NCI-H1105 (cell line): ENCODE measurements at regions not wholly inside any gene's neighbourhood (a gene's known extent, or its start where the extent isn't known, plus 50 kb on each side); places are given as distances from the start of the nearest gene placed in this dataset.
"Not testable (repeated sequence)": the region's sequence is repeated elsewhere in the genome, so short reads cannot be mapped to it uniquely, and the experiment has no call there.

Experiments
- DNase-seq: peaks from one replicate; lab custom pipeline; 2025; lab: John Stamatoyannopoulos, UW

GRCh38 chr6:33895296-33895695, 91.5 kb upstream of the MLN start:
- no peak for DNase-seq

GRCh38 chr6:33894438-33894837, 90.6 kb upstream of the MLN start:
- DNase-seq = no peak

DNA sequence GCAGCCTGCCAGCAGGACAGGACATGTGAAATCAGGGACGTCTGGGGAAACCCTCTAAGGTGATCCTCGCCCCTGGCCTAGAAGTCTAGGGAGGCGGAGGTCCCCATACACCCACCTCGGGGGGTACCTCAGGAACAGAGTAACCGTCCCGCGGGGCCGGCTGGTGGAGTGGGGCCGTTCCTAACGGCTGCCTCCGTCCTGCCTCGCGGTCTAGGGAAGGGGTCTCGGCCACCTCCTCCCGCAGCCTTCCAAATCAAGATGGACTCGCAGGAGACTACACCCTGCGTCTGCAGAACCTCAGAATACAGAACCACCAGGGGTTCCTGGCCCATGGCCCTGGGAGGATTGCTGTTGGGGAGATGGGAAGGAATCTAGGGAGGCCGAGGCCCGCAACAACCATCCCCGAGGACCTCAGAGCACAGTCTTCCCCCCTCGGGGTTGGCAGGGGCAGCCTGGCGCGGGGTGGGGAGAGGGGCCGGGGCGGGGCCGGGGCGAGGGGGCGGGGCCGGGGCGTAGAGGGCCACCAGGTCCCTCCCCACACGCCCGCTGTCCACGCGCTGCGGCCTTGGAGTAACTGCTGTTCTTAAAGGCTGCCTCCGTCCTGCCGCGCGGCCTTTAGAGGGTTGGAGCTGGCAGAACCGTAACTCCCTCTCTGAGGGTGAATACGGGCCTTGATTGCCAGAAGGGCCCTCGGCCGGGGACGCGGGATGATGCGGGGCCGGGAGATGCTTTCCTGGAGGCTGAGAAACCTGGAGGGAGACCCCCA, 89.0 kb upstream of the MLN start:
- DNase-seq = no peak

GRCh38 chr6:33888664-33889200, 84.9 kb upstream of the MLN start:
- no peak for DNase-seq

DNA sequence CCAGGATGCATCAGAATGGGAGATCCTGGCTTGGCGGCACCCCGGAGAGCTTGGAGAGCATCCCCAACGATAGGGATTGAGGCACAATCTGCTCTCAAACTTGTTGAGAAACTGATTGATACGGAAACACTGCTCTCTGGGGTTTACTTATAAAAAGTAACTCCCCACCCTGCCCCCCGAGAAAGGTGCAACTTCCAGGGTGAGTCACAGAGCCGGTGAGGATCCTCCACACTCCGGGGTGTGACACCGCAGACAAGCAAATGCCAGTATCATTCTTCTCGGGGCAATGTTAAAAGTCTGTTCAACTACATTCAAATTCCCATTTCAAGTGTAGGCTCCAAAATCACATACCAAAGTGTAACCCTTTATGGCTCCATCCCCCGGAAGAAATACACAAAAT, 84.4 kb upstream of the MLN start:
- DNase-seq = no peak

DNA sequence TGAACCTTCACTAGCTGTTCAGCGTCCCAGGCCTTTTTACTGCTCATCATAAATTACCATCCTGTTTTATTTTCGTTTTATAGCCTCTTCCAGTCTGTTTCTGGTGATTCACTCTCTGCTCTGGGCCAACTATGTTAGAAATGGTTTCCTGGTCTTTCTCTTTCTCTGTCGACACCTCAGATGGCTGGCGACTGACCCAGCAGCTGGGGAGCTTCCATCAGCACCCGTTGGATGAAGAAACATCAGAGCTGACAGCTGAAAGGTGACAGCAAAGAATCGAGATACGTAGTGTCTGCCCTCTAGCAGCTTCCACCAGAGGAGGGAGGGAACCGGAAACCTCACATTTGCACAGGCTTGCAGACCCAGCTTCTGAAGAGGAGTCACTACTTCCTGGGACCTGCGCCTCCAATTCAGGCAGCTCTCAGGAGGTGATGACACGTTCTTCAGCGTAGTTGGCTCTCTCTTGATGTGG, 82.9 kb upstream of the MLN start:
- no peak for DNase-seq

- no peak for DNase-seq
Observed at GRCh38 chr6:33885132-33886057, 81.6 kb upstream of the MLN start.

GRCh38 chr6:33883621-33884020, 79.8 kb upstream of the MLN start:
- not testable (repeated sequence) for DNase-seq

GRCh38 chr6:33882154-33882553, 78.4 kb upstream of the MLN start:
- no peak for DNase-seq

GRCh38 chr6:33880766-33881165, 77.0 kb upstream of the MLN start:
- DNase-seq = no peak

- DNase-seq = no peak
Observed at GRCh38 chr6:33880104-33880678, 76.4 kb upstream of the MLN start.

- peak; percentile 85 for DNase-seq
Observed at GRCh38 chr6:33878562-33878961, 74.8 kb upstream of the MLN start.

DNA sequence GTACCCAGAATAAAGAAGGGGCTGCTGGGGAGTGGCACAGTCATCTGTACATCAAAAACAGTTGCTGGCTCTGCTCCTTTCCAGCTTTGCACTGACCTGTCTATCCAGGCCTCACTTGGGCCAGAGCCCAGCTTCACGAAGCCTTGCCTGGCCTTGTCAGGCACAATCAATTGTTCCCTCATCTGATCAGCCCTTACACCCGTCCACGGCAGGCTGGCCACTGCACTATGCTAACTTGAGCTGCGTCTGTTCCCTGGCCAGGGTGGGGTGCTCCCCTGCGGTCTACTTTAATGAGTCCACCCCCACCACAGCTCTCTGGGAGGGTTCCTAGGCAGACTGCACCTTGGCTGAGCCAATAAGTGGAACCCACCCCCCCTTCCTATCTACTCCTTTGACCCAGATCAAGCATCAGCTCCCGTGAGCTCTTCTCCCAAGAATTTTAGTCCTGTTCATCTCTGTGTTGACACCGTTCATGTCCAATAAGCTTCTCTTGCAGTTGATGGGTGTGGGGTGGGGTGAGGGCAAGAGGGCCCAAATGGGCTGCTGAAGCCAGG, 74.3 kb upstream of the MLN start:
- no peak for DNase-seq

DNA sequence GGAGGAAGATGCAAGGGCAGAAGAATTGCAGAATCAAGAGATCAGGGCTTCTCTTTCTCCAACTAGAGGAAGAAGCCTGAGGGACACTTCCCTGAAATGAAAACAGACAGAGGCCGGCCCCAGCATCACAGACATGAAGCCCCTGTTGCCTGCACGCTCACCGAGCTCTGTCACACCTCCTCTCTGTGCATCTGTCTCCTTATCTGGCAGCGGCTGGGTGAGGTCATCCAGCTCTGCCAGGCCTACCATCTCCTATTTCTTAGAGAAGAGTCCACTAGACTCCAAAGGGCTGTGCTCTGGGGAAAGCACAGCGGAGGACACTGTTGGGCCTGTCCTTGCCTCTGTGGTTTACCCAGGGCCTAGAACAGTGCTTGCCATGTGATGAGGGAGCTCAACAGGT, 71.9 kb upstream of the MLN start:
- no peak for DNase-seq

DNA sequence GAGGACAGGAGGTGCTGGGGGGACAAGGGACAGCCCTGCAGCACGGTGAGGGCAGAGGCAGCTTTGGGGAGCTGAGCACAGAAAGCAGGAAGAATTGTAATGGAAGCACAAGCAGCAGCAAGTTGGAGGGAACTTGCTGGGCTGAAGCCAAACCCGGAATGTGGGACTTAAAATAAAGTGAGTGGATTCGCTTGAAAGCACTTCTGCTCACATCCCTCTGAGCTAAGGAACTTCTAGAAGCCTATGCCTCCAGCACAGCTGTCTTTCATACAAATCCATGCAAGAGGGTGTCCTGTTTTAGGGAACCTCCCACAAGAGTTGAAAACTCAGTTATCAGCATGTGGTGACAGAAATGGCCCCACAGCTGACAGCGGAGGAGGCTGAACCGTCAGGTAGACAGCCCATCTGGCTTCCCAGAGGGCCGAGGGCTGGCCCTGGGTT, 71.4 kb upstream of the MLN start:
- DNase-seq = no peak

DNA sequence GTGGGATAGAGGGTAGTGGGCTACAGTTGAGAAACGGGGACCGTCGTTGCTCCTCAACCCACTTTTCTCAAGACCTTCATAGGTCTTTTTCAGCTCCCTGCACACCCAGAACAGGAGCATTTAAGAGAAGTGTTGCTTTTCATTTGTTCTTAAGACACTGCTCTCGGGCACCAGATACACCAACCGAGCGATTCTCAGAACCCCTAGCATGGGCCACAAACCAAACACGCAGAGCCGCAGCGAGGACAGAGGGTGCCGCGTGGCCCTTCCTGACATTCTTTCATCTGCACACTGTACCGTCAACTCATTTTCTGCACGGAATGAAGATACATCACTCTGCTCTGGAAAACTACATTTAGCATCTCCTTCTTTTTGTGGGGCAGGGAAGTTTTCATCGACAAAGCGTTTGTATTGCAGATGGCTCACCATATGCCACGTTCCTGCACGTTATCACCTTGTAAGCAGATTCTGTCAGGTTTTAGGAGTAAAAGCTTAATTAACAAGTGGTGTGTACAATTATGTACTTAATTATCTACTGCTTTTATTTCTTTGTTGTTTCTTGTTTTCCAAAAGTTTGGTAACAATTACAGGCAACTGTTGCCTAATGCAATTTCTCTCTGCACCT, 70.4 kb upstream of the MLN start:
- DNase-seq = no peak

DNA sequence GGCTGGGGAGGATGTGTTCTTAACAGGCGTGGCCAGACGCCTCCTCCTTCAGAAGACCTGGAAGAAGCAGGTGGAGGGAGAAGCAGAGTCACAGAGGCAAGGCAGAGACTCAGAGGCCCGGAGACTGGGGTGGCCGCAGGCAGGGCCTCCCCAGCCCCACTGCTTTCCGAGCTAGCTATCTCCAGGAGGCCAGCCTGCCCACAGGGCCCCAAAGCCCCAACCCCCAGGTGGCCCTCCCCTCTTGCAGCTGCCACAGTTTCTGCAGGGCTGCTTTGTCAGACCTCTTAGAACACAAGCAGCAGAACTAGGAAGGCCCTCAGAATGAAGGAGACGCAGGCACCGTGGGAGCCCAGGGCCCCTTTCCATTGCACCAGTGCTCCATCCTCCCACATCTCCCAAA, 69.0 kb upstream of the MLN start:
- no peak for DNase-seq

DNA sequence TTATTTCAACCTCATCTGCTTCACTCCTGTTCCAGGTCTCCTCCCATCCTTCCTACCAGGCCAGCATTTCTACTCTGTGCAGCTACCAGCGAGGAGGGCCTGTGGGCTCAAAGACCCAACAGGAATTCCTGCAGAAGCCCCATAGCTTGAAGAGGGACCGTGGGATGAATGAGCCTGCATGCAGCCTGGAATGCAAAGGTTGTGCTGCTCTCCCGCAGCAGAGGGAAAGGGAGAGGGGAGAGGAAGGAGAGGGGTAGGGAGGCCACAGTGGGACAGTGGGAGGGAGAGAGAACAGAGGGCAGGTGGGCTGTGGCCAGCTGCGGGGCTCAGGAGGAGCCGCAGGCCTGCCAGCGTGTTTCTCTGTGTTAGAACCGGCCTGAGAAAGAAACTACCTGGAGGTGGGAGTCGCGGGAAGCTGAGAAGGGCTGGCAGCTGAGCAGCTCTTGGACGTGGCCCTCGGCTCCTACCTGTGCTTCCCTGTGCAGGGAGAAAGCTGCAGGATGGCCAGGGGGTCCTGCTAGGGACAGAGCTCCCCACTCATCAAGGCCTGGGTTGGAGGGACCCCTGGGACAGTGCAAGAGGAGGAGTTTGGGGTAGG, 66.1 kb upstream of the MLN start:
- DNase-seq = no peak

DNA sequence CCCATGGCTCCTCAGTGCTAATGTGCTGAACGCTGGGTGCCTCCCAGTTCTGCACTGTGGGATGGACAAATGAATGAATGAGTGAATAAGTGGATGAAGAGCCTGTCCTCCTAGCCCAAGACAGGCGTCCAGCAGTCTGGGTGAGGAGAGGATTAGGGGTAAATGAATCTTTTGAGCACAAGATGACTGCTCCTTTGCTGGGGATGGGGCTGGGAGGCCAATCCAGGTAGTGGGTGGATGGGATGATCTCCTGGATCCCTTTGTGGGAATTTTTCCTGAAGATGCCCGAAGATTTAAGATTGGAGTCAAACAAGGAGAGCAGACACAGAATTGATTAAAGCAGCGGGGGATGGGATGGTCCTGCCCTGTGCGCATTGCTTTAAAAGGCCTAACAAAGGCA, 65.3 kb upstream of the MLN start:
- no peak for DNase-seq

DNA sequence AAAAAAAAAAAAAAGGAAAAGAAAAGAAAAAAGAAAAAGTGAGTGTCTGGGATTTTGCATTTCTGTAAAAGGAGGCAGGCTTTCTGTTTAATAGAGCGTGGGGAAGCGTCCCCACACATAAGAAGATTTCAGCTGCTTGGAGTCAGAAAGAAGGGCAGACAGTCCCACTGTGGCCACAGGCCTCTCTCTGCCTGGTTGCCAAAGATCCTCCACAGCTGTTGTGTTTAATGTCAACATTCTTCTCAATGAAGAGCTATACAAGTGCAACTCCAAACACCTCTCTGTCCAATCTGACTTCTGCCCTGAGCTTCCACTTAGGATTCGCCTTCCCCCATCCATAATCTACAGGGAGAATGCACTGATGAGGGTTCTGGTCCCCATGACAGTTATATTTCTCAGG, 64.3 kb upstream of the MLN start:
- DNase-seq = no peak

DNA sequence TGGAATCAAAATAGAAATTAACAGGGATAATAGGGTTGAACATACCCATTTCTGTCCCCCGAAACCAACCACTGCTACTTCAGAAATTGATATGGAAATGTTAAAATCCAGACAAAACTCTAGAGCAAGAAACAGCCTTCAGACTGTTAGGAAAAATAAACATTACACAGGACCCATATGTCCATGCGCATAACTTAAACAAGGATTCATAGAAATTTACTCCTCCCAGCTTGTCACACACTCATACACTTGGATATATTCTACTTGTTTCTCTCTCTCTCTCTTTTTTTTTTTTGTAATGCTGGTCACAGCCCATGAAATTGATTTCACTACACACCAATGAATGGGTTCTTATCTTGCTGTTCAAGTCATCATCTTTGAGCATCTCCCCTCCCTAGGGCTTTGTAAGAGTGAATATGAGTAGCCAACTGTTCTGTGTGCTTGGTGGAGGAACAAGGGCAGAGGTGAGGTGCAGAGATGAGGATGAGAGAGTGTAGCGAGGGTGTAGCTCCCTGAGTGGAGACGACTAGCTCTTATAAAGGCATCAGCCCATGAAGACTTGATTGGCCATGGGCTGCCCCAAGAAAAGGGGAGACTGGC, 61.8 kb upstream of the MLN start:
- no peak for DNase-seq
